Muscle layer of duodenum (tissue), 2 donors: ENCODE measurements at regions not wholly inside any gene's neighbourhood (a gene's known extent, or its start where the extent isn't known, plus 50 kb on each side); places are given as distances from the start of the nearest gene placed in this dataset.
"Not testable (repeated sequence)": the region's sequence is repeated elsewhere in the genome, so short reads cannot be mapped to it uniquely, and the experiment has no call there.

ENCODE experiments used
- H3K27ac ChIP-seq: one replicate; pipeline ENCODE4 v1.7.0; 2013; ENCODE audit warnings: mild to moderate bottlenecking, low read length
- H3K27me3 ChIP-seq: one replicate; pipeline ENCODE4 v1.7.0; 2013; ENCODE audit warnings: low read depth, mild to moderate bottlenecking, control low read depth, low read length
- H3K36me3 ChIP-seq, 2 donors: one replicate each; pipeline ENCODE4 v1.7.0; 2013; ENCODE audit warnings: low read length in 2 of 2, control low read depth in 1 of 2, mild to moderate bottlenecking in 1 of 2; ENCODE audit not compliant: insufficient read depth in 2 of 2, control insufficient read depth in 1 of 2
- H3K4me1 ChIP-seq, 2 donors: one replicate each; pipeline ENCODE4 v1.7.0; 2013; ENCODE audit warnings: low read length in 2 of 2, mild to moderate bottlenecking in 2 of 2, control low read depth in 1 of 2, moderate library complexity in 1 of 2; ENCODE audit not compliant: insufficient read depth in 2 of 2, control insufficient read depth in 1 of 2
- H3K4me3 ChIP-seq, 2 donors: one replicate each; pipeline ENCODE4 v1.7.0; 2013; ENCODE audit warnings: low read length in 2 of 2, low read depth in 1 of 2, mild to moderate bottlenecking in 1 of 2
- H3K9me3 ChIP-seq, 2 donors: one replicate each; pipeline ENCODE4 v1.7.0; 2013; ENCODE audit warnings: low read length in 2 of 2, control low read depth in 1 of 2, mild to moderate bottlenecking in 1 of 2; ENCODE audit not compliant: control insufficient read depth in 1 of 2
- donor health status: healthy.

GRCh38 chr1:80593197-80593596 is 1207.5 kb upstream of the ADGRL2 start:
- no peak overlapping the region for H3K4me3 ChIP-seq
- H3K27me3 ChIP-seq: no peaks in the 10 kb centered on the region
- no peak overlapping the region for H3K27ac ChIP-seq
- H3K36me3 ChIP-seq: no peaks in the 10 kb centered on the region
- no peaks in the 10 kb centered on the region for H3K4me1 ChIP-seq
- peaks cover 0 to 15% of the 10 kb centered on the region in 2 donors for H3K9me3 ChIP-seq

- Histone ChIP-seq H3K27ac (no peak overlapping the region), H3K9me3 (peaks cover 0 to 4% of the 10 kb centered on the region in 2 donors), H3K27me3 (no peaks in the 10 kb centered on the region), H3K4me3 (no peak overlapping the region), H3K4me1 (no peaks in the 10 kb centered on the region), H3K36me3 (no peaks in the 10 kb centered on the region)
Measured at GRCh38 chr1:80582980-80583379, 1217.8 kb upstream of the ADGRL2 start.

GRCh38 chr1:80579055-80579454 is 1221.7 kb upstream of the ADGRL2 start:
- Histone ChIP-seq H3K36me3 (no peaks in the 10 kb centered on the region), H3K27ac (no peak overlapping the region), H3K9me3 (peaks cover 0 to 4% of the 10 kb centered on the region in 2 donors), H3K4me3 (no peak overlapping the region), H3K27me3 (no peaks in the 10 kb centered on the region), H3K4me1 (no peaks in the 10 kb centered on the region)

GRCh38 chr1:80566867-80567266 is 1233.9 kb upstream of the ADGRL2 start:
- no peaks in the 10 kb centered on the region for H3K4me1 ChIP-seq
- no peaks in the 10 kb centered on the region for H3K27me3 ChIP-seq
- peaks cover 0 to 3% of the 10 kb centered on the region in 2 donors for H3K9me3 ChIP-seq
- no peaks in the 10 kb centered on the region for H3K36me3 ChIP-seq
- no peak overlapping the region for H3K4me3 ChIP-seq
- no peak overlapping the region for H3K27ac ChIP-seq

DNA sequence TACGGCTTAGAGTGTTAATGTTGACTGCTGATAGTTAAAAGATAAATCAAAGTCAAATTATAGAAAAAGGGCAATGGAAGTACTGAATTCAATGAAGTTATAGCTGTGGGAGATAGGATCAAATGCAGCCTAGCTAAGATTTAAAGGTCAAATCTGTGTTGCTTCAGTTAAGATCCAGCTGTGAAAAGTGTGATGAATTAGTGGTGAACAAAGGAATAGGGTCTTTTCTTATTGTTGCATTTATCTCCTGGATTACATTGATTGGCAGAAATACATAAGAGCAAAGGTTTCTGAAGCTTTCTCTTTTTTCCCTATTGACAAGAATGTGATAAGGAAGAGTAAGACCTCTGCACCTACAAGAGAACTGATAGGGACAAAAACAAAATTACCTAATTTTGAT is 1234.6 kb upstream of the ADGRL2 start:
- Histone ChIP-seq H3K9me3 (peaks cover 0 to 3% of the 10 kb centered on the region in 2 donors), H3K36me3 (no peaks in the 10 kb centered on the region), H3K27me3 (no peaks in the 10 kb centered on the region), H3K4me1 (no peaks in the 10 kb centered on the region), H3K4me3 (no peak overlapping the region), H3K27ac (no peak overlapping the region)

DNA sequence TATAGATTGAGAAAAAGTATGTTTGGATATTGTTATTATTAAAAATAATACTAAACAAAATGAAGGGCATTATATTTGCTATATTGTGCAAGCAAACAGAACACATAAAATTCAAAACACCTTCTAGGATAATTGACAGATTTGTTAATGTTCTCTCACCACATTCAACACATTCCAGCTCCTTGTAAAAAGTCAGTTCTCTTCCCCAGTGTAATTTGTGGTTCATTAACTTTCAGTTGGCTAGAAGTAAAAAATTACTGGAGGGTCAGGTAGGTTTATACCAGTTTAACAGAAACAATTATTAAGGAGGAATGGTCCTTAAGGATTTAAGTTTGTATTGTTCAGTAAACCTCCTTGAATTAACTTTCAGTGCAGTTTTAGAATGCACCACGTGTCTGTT is 1235.3 kb upstream of the ADGRL2 start:
- H3K36me3 ChIP-seq: no peaks in the 10 kb centered on the region
- peaks cover 0 to 3% of the 10 kb centered on the region in 2 donors for H3K9me3 ChIP-seq
- H3K27ac ChIP-seq: no peak overlapping the region
- H3K27me3 ChIP-seq: no peaks in the 10 kb centered on the region
- no peaks in the 10 kb centered on the region for H3K4me1 ChIP-seq
- no peak overlapping the region for H3K4me3 ChIP-seq

DNA sequence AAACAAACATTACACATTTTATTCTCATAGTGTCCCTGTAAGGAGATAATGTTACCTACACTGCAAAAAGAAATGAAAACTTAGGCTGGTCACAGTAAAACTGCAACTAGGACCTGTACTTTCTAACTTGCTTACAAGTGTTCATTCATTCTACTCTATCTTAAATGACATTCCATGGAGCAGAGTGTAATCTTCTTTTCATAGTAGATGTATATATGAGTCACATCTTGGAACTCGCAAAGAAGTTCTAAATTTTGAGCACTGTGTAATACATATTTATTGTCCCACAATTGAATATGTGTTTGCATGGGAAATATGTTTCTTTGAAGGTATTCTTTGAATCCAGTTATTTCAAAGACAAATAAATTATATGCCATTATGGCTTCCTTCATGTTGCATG is 1258.5 kb upstream of the ADGRL2 start:
- Histone ChIP-seq H3K4me1 (peaks cover 0 to 4% of the 10 kb centered on the region in 2 donors), H3K9me3 (no peaks in the 10 kb centered on the region), H3K36me3 (no peaks in the 10 kb centered on the region), H3K27ac (no peak overlapping the region), H3K4me3 (no peak overlapping the region), H3K27me3 (no peaks in the 10 kb centered on the region)

DNA sequence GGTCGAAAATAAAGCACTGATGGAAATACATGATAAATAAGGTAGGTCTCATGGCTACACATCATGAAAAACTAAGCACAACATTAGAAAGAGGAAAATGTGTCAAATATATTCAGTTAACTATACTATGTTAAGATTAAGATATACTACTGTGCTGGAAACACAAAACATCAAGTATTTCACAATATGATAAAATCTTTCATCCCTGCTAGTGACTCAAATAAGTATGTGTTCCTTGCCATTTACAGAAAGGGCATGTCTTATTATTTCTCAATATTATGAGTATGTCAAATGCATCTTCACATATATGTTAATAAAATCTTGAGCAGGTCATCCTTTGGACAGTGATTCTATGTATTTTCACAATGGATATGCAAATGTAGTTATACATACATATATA is 1260.1 kb upstream of the ADGRL2 start:
- no peak overlapping the region for H3K4me3 ChIP-seq
- H3K9me3 ChIP-seq: no peaks in the 10 kb centered on the region
- no peak overlapping the region for H3K27ac ChIP-seq
- H3K36me3 ChIP-seq: no peaks in the 10 kb centered on the region
- H3K27me3 ChIP-seq: no peaks in the 10 kb centered on the region
- H3K4me1 ChIP-seq: peaks cover 0 to 4% of the 10 kb centered on the region in 2 donors

DNA sequence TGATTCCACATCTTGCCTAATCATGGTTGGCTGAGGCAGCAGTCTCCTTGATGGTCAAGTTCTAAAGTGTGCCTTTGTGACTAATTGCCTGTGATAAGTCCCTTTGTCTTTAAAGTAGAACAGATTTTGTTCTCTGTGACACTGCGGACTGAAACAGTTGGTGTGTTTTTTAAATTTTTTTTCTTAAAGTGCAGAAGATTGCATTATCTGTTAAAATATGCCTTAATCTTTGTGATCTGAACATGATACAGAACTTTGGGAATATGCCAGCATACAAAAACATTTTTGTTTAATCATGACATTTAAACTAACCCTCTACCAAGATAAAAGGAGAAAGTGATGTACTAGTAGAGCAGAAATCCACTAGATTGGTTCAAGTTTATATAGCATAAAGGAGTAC is 1260.6 kb upstream of the ADGRL2 start:
- no peaks in the 10 kb centered on the region for H3K36me3 ChIP-seq
- H3K27me3 ChIP-seq: no peaks in the 10 kb centered on the region
- no peak overlapping the region for H3K27ac ChIP-seq
- peaks cover 0 to 4% of the 10 kb centered on the region in 2 donors for H3K4me1 ChIP-seq
- no peak overlapping the region for H3K4me3 ChIP-seq
- H3K9me3 ChIP-seq: no peaks in the 10 kb centered on the region

GRCh38 chr1:80539298-80539697 is 1261.4 kb upstream of the ADGRL2 start:
- H3K27ac ChIP-seq, H3K36me3 ChIP-seq, H3K4me3 ChIP-seq, H3K9me3 ChIP-seq, H3K27me3 ChIP-seq, H3K4me1 ChIP-seq: not testable (repeated sequence)

DNA sequence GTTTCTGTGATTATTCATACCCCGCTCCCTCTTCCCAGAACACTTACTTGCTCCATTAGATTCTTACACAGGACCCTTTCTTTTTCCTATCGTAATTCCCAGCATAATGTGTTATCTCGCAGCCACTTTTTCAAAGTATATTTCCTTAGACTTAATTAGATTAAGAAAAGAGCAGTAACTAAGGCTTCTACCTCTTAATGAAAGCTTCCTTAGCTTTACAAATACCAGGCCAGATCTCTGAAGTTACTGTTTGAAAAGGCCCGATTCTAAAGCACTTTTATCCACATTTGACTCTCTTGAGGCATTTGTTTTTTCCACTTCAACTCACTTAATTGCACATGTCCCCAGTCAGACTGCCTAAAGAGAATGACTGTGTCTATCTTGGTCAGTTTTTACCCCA is 1264.3 kb upstream of the ADGRL2 start:
- Histone ChIP-seq H3K4me1 (peaks cover 0 to 10% of the 10 kb centered on the region in 2 donors), H3K27me3 (no peaks in the 10 kb centered on the region), H3K4me3 (no peak overlapping the region), H3K36me3 (no peaks in the 10 kb centered on the region), H3K27ac (no peak overlapping the region), H3K9me3 (no peaks in the 10 kb centered on the region)

DNA sequence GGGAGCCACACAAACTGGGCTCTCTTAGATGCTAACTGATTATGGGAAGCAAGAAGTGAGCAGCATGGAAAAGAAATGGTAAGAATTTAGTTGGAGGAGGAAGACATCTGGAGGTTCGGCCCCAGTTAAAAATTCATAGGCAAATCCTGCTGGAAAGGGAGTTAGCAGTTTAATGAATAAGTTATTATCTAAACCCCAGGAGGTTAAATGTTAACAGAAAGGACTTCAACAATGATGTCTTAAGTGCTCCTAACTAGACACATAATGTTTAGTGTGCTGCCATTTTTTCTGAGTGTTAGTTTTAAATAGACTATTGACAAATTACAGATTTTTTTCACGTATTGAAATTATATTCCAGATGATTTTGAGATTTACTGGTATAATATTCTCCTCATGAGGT is 1265.3 kb upstream of the ADGRL2 start:
- H3K27ac ChIP-seq: no peak overlapping the region
- H3K36me3 ChIP-seq: no peaks in the 10 kb centered on the region
- H3K9me3 ChIP-seq: no peaks in the 10 kb centered on the region
- no peaks in the 10 kb centered on the region for H3K27me3 ChIP-seq
- no peak overlapping the region for H3K4me3 ChIP-seq
- H3K4me1 ChIP-seq: peaks cover 0 to 10% of the 10 kb centered on the region in 2 donors
